NT2/D1 (cell line): ENCODE measurements at regions not wholly inside any gene's neighbourhood (a gene's known extent, or its start where the extent isn't known, plus 50 kb on each side); places are given as distances from the start of the nearest gene placed in this dataset.

Experiments used
- YY1 ChIP-seq: IDR thresholded peaks from 2 replicates; pipeline ENCODE4 v1.6.1; 2011; ENCODE audit not compliant: insufficient read length, insufficient read depth
- ZNF274 ChIP-seq: IDR thresholded peaks from 2 replicates; pipeline ENCODE4 v1.6.1; 2011; ENCODE audit warnings: mild to moderate bottlenecking, low read depth, low read length

DNA sequence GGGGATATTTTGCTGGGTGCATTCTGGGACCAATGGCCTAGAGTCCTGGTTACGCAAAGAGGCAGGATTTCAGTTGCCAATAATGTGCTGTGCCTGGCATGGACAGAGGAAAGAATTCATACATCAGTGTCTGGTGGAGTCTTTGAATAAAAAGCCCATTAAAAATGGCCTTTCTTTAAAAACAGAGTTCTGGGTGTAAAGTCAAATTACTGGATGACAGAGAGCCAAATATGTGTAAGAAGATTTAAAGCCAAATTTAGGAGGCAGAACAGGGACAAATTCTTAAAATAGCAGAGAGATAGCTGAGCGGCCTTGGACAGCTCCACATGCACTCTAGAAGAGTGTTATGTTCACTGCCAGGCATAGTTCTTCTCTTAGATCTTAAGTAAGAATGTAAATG is 60.8 kb upstream of the MEOX2 start:
- no peak for TF ChIP-seq ZNF274
- TF ChIP-seq YY1, result no peak
